Activated CD4-positive, alpha-beta T cell treated with anti-CD3 and anti-CD28 coated beads for 36 hours (primary cell): ENCODE measurements at regions not wholly inside any gene's neighbourhood (a gene's known extent, or its start where the extent isn't known, plus 50 kb on each side); places are given as distances from the start of the nearest gene placed in this dataset.

ENCODE experiments used
- ATAC-seq: fragments of 200-7000 bp; cut with Tn5 transposase; one replicate; pipeline ENCODE4 v1.10.0; 2021; ENCODE audit warnings: mild to moderate bottlenecking, moderate library complexity
- CTCF ChIA-PET: fragments of 350-600 bp; sonication (Branson Sonifier 250); formaldehyde crosslinking; loops from one replicate; lab custom pipeline; 2021; ENCODE audit warnings: antibody characterized with exemption; lab: Charles Lee
- POLR2A ChIA-PET: fragments of 350-600 bp; sonication (Branson Sonifier 250); formaldehyde crosslinking; loops from one replicate; lab custom pipeline; 2021; ENCODE audit warnings: antibody characterized with exemption, inconsistent platforms; lab: Charles Lee
- DNase-seq: peaks from one replicate; pipeline ENCODE4 v3.0.0-alpha.2; 2020
- H3K27ac Mint-ChIP-seq: one replicate; pipeline ENCODE4 v1.8.0; 2021; ENCODE audit warnings: mixed read lengths
- H3K27me3 Mint-ChIP-seq: one replicate; pipeline ENCODE4 v1.8.0; 2021; ENCODE audit warnings: mixed read lengths
- H3K36me3 Mint-ChIP-seq: one replicate; pipeline ENCODE4 v1.8.0; 2021; ENCODE audit warnings: low read depth, mixed read lengths
- H3K4me1 Mint-ChIP-seq: one replicate; pipeline ENCODE4 v1.8.0; 2021; ENCODE audit warnings: mixed read lengths
- H3K4me3 Mint-ChIP-seq: one replicate; pipeline ENCODE4 v1.8.0; 2021; ENCODE audit warnings: mild to moderate bottlenecking, moderate library complexity, mixed read lengths
- H3K9me3 Mint-ChIP-seq: one replicate; pipeline ENCODE4 v1.8.0; 2021; ENCODE audit warnings: low read depth, mixed read lengths
- intact Hi-C, 2 experiments: fragments of 100-400 bp; cut with DNase I in 1 of 2; cut with micrococcal nuclease in 1 of 2; formaldehyde crosslinking; loops; one replicate each; pipeline versions ENCODE4 v1.14.2 to v1.15.1; 2022 to 2024; cut with DNase I, micrococcal nuclease

DNA sequence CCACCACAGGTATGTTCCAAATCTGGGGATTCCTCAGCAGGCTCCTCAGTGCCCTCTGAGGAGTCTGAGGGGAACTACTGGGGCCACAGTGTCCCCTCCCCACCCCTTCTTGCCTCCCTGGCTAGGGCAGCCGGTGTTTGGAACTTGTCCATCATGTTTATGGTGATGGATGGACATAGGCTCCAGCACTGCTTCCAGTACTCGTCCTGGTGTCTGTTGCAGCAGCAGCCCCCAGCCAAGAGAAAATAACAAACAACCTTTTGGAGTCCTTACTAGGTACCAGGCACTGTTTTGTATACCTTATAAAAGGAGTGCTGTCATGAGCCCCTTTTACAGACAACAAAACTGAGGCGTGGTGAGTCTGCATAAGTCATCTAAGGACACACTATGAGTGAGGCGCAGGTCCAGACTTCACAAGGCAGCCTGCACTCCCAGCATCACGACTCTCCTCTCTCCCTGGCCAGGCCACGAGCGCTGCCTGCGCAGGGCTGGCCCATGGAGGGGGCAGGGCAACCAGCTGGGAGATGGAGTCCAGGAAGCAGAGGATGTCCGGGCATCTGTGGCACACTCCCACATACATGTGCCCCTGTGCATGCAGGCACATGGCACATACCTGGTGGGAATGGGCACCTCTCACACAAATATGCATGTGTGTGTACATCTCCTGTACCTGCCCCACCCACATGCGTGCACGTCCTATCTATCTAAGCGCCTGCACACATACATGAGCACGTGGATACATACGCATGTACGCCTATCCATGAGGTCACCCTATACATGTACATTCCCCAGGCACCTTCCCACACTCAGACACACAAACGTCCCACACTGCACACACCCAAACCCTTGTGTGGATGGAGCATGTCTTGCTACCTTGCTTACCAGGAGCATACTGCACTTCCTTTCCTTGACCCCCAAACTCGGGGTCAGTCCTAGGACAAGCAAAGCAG lies 152.7 kb downstream of the VEGFA start:
- CTCF ChIA-PET = no interaction called here
- Mint-ChIP-seq H3K4me1 (peaks cover 36% of the 10 kb centered on the region), H3K9me3 (no peaks in the 10 kb centered on the region), H3K27me3 (no peaks in the 10 kb centered on the region), H3K4me3 (no peak overlapping the region), H3K27ac (no peak overlapping the region), H3K36me3 (no peaks in the 10 kb centered on the region)
- no peak for ATAC-seq
- no peak for DNase-seq
- POLR2A ChIA-PET = no interaction called here
- intact Hi-C loops = no loop called here

DNA sequence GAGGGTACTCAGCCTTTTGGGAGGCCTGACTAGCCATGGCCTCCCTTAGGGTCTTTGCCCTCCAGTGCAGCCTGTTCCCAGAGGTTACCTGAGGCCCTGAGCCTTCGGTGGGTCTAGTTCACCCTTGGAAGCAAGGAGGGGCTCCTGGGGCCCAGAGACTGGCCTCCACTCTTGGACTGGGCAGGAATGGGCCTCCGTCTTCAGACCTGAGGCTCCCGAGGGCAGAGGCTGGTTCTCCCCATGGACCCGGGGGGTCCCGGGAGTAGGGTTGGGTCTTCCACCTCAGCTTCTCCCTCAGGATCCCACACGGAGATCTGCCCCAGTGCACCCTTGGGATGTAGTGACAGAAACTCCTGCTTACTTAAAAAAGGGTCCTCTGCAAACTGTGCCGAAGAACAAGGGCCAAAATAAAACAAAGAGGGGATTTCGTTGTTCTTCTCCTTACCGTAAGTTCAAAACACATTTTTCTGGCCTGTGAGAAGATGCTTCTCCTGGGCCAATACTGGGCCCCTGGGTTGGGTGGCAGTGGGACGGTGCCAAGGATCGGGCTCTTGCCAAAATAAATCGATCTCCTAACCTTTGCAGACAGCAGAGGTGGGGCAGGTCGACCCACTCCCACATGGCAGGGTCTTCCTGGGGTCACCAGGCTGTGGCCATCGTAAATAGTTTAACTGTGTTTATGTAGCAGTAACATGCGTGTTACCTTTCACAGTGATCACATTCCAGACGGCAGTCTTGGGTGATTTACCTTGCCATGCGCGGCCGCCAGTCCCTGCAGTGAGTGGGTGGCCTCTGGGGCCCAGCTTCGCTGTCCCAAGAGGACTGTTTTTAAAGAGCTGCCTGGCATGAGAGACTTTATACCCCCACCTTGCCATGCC lies 151.8 kb downstream of the VEGFA start:
- no peak overlapping the region for H3K27ac Mint-ChIP-seq
- no peaks in the 10 kb centered on the region for H3K27me3 Mint-ChIP-seq
- no peaks in the 10 kb centered on the region for H3K9me3 Mint-ChIP-seq
- H3K4me3 Mint-ChIP-seq = no peak overlapping the region
- H3K4me1 Mint-ChIP-seq = peaks cover 26% of the 10 kb centered on the region
- ChIA-PET CTCF (no interaction called here), POLR2A (no interaction called here)
- intact Hi-C loops = no loop called here
- DNase-seq (no peak), ATAC-seq (no peak)
- H3K36me3 Mint-ChIP-seq = no peaks in the 10 kb centered on the region

DNA sequence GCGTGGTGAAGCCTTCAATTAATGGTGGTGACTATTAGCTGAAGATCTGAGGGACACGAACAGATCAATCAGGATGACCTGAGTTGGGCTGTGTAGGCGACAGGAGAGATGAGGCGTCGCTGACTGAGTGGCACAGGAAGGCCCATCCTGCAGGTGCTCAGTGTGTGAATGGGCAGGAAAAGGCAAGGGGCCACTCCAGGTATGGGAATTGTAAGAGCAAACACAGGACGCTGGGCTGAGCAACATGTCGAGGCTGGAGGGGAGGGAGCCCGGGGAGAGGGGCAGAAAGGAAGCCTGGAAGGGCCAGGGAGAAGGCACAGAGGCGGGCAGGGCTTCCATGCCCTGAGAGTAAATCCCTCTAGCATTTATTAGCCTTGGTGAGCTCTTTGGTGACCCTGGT lies 151.0 kb downstream of the VEGFA start:
- Mint-ChIP-seq H3K9me3 (no peaks in the 10 kb centered on the region), H3K27ac (peak overlapping the region; percentile 10), H3K27me3 (no peaks in the 10 kb centered on the region), H3K4me3 (no peak overlapping the region), H3K4me1 (peaks cover 23% of the 10 kb centered on the region), H3K36me3 (no peaks in the 10 kb centered on the region)
- intact Hi-C loops = no loop called here
- DNase-seq (no peak), ATAC-seq (no peak)
- ChIA-PET POLR2A (no interaction called here), CTCF (interaction anchor here (0.7 kb wide), 1 partner anchor 157 kb away, joined by 3 read pairs; no protein-coding TSS in a partner anchor)

DNA sequence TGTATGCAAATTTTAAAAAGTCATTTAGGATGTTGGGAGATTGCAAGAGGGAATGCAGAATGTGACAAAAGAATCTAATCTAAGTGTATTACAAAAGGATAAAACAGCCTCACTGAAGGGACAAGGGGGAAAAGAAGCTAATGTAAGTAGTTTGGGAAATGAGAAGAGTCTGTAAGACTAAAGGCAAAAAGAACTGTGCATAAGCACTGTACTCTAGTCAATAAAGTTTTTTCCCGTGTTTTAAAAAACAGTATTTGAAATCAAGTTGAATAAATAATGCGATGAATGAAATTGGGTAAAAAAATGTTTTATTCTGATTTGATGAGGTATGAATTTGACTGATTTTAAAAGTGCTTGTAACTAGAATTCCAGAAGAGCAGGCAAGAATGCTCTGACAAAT lies 149.8 kb downstream of the VEGFA start:
- Mint-ChIP-seq H3K27me3 (no peaks in the 10 kb centered on the region), H3K4me1 (peaks cover 19% of the 10 kb centered on the region), H3K27ac (no peak overlapping the region), H3K36me3 (no peaks in the 10 kb centered on the region), H3K4me3 (no peak overlapping the region), H3K9me3 (no peaks in the 10 kb centered on the region)
- CTCF ChIA-PET = no interaction called here
- POLR2A ChIA-PET = no interaction called here
- no peak for DNase-seq
- intact Hi-C loops = no loop called here
- no peak for ATAC-seq

DNA sequence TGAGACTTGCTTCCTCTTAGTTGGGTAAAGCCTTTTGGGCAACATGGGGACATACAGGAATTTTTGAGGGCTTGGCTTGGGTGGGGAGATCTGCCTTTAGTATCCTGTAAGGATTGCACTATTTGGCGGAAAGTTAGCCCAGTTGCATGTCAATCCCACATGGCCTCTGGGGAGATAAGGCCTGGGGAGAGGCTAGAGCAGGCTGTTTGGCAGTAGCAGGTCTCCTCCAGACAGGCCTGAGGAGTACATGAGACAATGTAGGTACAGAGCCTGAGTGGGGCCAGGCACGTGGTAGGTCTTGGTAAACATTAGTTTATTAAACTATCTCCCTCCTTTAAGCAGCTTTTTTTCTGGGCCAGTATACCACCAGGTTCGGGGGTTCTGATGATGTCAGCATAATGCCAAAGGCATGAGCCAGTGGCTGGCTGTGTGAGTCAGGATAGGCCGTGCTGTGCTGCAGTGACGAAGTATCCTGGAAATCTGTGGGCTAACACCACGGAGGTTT lies 147.9 kb downstream of the VEGFA start:
- CTCF ChIA-PET = no interaction called here
- no peak overlapping the region for H3K27ac Mint-ChIP-seq
- POLR2A ChIA-PET = no interaction called here
- peaks cover under 1% of the 10 kb centered on the region for H3K4me1 Mint-ChIP-seq
- H3K9me3 Mint-ChIP-seq = no peaks in the 10 kb centered on the region
- no peaks in the 10 kb centered on the region for H3K27me3 Mint-ChIP-seq
- ATAC-seq (no peak), DNase-seq (no peak)
- no peaks in the 10 kb centered on the region for H3K36me3 Mint-ChIP-seq
- no peak overlapping the region for H3K4me3 Mint-ChIP-seq
- intact Hi-C loops = no loop called here

DNA sequence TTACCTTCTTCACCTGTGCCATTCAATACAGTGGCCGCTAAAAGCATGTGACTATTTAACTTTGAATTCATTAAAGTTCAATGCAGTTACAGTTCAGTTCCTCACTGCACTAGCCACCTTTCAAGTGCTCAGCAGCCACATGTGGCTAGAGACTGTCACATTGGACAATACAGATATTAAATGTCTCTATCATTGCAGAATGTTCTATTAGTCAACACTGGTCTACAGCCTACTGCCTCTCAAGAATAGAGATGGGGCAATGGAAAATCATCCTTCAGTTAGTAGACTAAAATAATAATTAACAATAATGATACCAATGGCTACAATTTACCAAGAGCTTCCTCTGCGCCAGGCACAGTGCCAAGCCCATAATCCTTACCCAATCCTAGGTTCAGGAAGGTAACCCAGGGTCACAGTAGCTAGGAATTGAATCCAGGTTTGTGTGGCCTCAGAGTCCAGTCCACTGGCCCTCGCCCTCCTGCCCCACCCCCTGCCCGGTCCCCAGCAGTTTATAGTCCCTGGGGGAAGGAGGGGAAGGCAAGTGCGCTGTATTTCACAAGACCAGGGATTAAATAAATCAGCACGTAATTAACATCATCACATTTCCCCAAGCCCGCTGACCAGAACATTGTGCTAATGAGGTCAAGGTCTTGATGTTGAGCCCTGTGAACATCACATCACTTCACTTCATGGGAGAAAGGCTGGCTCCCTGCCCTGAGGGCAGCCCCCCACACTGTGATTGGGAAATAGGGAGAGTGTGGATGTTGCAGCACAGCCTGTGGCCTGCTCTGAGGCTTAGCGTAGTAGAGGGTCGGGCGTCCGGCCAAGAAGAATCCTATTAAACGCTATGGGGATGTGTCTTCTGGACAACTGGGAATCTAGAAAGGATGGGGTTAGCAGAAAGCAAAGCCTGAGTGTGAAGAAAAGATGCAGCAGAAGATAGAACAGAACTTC lies 147.2 kb downstream of the VEGFA start:
- no peaks in the 10 kb centered on the region for H3K36me3 Mint-ChIP-seq
- H3K9me3 Mint-ChIP-seq = no peaks in the 10 kb centered on the region
- no peak overlapping the region for H3K4me3 Mint-ChIP-seq
- ChIA-PET CTCF (interaction anchor here (1.1 to 1.3 kb wide), 2 partner anchors 162 to 249 kb away, joined by 3 to 4 read pairs; no protein-coding TSS in a partner anchor), POLR2A (interaction anchor here (0.6 kb wide), 1 partner anchor 274 kb away, joined by 3 read pairs; no protein-coding TSS in a partner anchor)
- H3K27ac Mint-ChIP-seq = no peak overlapping the region
- no peak for ATAC-seq
- H3K27me3 Mint-ChIP-seq = no peaks in the 10 kb centered on the region
- no peak for DNase-seq
- no peaks in the 10 kb centered on the region for H3K4me1 Mint-ChIP-seq
- intact Hi-C loops = no loop called here

DNA sequence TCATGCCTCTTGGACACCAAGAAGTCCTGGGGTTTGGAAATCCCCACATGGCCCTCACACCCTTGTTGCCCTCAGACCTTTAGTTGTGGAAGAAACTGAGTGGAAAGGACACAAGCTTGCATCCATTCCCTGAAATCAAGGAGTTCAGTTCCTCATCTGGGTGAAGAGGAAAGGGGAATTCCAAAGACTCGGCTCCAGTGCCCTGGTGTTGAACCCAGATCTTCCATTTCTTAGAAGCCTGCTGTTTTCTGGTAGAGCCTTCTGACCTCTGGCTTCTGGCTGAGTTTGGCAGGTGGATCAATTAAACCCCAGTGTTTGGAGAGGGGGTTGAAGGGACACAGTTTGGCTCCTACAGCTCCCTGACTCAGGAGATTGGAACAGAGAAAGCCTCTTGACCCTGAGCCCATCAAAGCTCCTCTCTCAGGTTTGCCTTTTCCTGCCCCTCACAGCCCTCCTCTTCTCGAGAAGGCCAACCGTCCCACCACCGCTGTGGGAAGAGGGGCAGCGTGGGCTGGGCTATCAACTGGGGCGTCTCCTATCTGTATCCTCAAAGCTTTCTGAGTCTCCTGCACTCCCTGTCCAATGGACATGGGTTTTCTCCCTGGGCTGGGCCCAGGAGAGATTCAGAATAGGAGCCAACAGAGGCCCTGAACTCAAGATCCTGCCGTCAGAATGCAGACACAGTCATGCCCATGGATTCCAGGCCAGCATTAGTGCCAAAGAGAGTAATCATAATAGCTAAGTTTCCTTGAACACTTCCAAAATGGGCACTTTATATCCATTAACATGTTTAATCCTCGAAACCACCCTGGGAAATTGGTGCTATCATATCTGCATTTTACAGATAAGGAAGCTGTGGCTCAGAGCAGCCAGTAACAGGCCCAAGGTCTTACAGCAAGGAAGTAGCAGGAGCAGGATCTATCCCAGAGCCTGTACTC lies 146.2 kb downstream of the VEGFA start:
- intact Hi-C loops = no loop called here
- H3K4me1 Mint-ChIP-seq = no peaks in the 10 kb centered on the region
- DNase-seq = no peak
- no peak overlapping the region for H3K27ac Mint-ChIP-seq
- H3K4me3 Mint-ChIP-seq = no peak overlapping the region
- ATAC-seq = no peak
- no peaks in the 10 kb centered on the region for H3K27me3 Mint-ChIP-seq
- no peaks in the 10 kb centered on the region for H3K36me3 Mint-ChIP-seq
- ChIA-PET POLR2A (interaction anchor here (0.6 kb wide), 1 partner anchor 275 kb away, joined by 3 read pairs; no protein-coding TSS in a partner anchor), CTCF (interaction anchor here (0.6 to 1.3 kb wide), 3 partner anchors 74 to 248 kb away, joined by 3 to 4 read pairs (median 3); no protein-coding TSS in a partner anchor)
- H3K9me3 Mint-ChIP-seq = no peaks in the 10 kb centered on the region

DNA sequence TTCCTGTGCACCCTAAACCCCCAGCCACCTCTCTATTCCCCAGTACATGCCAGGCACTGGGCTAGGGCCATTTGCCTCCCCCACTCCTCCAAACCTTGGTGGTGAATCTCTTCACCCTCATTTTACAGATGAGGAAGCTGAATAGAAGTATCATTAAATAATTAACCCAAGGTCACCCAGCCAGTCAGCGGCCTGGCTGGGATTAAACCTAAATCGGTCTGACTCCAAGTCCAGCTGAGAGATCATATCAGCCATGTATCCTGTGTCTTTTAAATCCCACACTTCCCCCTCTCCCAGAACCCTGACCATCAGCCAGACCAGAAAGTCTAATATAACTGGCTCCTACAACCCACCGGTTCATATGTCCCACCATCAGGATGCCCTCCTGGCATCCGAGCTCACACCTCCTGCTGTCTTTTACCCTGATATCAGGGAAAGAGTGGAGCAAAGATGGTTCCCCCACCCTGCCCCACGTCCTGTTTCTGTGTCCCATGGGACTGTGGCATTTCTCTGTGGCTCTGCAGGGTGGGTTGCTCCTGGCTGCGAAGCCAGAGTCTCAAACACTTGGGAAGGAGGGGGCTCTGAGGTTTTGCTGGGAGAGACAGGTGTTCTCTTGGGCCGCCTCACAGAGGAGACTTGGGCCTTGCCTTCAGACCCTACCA lies 145.3 kb downstream of the VEGFA start:
- Mint-ChIP-seq H3K27me3 (no peaks in the 10 kb centered on the region), H3K36me3 (no peaks in the 10 kb centered on the region), H3K4me3 (no peak overlapping the region), H3K4me1 (no peaks in the 10 kb centered on the region), H3K9me3 (no peaks in the 10 kb centered on the region), H3K27ac (no peak overlapping the region)
- ChIA-PET POLR2A (interaction anchor here (0.5 kb wide), 1 partner anchor 96 kb away, joined by 3 read pairs; no protein-coding TSS in a partner anchor), CTCF (interaction anchor here (0.7 to 0.9 kb wide), 2 partner anchors 11 to 249 kb away, joined by 3 read pairs; no protein-coding TSS in a partner anchor)
- ATAC-seq (no peak), DNase-seq (no peak)
- intact Hi-C loops = no loop called here

DNA sequence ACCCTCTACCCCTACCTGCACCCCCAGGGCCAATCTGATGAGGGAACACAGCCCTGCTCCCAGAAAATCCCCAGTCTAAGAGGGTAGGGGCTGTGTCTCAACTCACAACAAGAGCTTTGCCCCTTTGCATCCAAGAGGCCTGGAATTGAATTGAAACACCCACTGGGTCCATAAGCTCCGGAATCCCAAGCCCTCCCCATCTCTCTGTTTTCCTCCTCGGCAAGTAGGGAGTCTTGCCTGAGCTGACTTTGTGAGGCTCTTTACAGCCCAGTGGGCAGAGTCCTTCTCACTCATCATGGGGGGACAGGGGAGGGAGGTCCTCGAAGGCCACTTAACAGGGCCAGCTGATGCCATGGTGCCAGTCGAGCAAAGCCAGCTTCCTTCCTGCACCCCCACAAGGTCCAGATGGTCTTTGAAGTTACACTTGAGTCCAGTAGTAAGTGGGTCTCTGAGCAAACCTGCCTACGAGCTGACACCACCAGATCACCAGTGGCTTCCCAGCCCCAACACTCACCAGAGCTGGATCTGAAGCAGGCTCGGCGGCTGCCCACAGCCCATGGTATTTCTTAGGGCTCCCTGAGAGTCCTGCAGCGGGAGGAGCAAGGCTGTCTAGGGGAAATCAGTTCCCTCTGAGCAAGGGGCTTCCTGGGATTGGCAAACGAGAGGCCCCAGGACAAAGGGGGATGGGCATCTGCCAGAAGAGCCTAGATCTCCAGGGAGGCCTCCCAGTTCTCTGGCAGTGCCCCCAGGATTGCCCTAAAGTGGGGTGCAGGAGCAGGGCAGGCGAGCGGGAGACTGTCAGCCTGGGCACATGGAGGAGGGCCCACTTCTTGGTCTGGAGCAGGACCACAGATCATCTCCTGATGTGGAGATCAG lies 144.5 kb downstream of the VEGFA start:
- ChIA-PET CTCF (interaction anchor here (0.6 to 0.9 kb wide), 4 partner anchors 10 to 384 kb away, joined by 3 read pairs; no protein-coding TSS in a partner anchor), POLR2A (interaction anchor here (0.5 to 0.6 kb wide), 2 partner anchors 11 to 95 kb away, joined by 3 read pairs; no protein-coding TSS in a partner anchor)
- Mint-ChIP-seq H3K27me3 (no peaks in the 10 kb centered on the region), H3K9me3 (no peaks in the 10 kb centered on the region), H3K4me3 (no peak overlapping the region), H3K27ac (no peak overlapping the region), H3K36me3 (no peaks in the 10 kb centered on the region), H3K4me1 (no peaks in the 10 kb centered on the region)
- DNase-seq (no peak), ATAC-seq (no peak)
- intact Hi-C loops = no loop called here
